C4-2B (cell line): ENCODE measurements at regions not wholly inside any gene's neighbourhood (a gene's known extent, or its start where the extent isn't known, plus 50 kb on each side); places are given as distances from the start of the nearest gene placed in this dataset.

ENCODE experiments used
- CTCF ChIP-seq: fragments of 450-650 bp; conservative IDR thresholded peaks from 2 replicates; pipeline ENCODE4 v1.5.1; 2017; ENCODE audit warnings: mild to moderate bottlenecking
- ZFX ChIP-seq: fragments of 450-650 bp; IDR thresholded peaks from 2 replicates; pipeline ENCODE4 v1.6.1; 2017

GRCh38 chr2:176477336-176477735 is 208.1 kb downstream of the MTX2 start:
- TF ChIP-seq CTCF (no peak), ZFX (no peak)
